ENCODE measurements at regions not wholly inside any gene's neighbourhood (a gene's known extent, or its start where the extent isn't known, plus 50 kb on each side); places are given as distances from the start of the nearest gene placed in this dataset.

DNA sequence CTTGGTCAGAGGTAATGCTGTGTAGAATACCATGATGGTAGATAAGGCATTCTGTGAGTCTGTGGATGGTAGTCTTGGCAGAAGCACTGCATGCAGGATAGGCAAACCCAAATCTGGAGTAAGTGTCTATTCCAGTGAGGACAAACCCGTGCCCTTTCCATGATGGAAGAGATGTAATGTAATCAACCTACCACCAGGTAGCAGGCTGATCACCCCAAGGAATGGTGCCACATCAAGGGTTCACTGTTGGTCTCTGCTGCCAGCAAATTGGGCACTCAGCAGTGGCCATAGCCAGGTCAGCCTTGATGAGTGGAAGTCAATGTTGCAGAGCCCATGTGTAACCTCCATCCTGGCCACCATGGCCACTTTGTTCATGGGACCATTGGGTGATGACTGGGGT is 155.0 kb downstream of the RAP2A start:
- H2AFZ ChIP-seq (ENCODE audit: low read depth) = no peak overlapping the region
- H3K79me2 ChIP-seq (ENCODE audit: insufficient read depth) = no peaks in the 10 kb centered on the region
- no peaks in the 10 kb centered on the region for H3K9me2 ChIP-seq
- POLR2A ChIA-PET = no interaction called here
- no peaks in the 10 kb centered on the region for H3K4me1 ChIP-seq (ENCODE audit: control insufficient read depth in 1 of 2, insufficient read depth in 2 of 2, low read depth in 1 of 2, low read length in 1 of 2)
- H4K20me1 ChIP-seq (ENCODE audit: insufficient read depth) = no peaks in the 10 kb centered on the region
- no peak for TF ChIP-seq TCF12 (IDR thresholded peaks at IDR 0.05)
- no peak for TF ChIP-seq TAF1 (IDR thresholded peaks at IDR 0.05; ENCODE audit: borderline replicate concordance, low read depth, low read length)
- TF ChIP-seq RCOR1 (IDR thresholded peaks at IDR 0.05; ENCODE audit: low read length) = no peak
- no peak for TF ChIP-seq RXRA (IDR thresholded peaks at IDR 0.05; ENCODE audit: borderline replicate concordance, low read depth)
- no peak for TF ChIP-seq FOXM1 (IDR thresholded peaks at IDR 0.05; ENCODE audit: low read depth)
- no peak for TF ChIP-seq MEF2A (IDR thresholded peaks at IDR 0.05; ENCODE audit: borderline replicate concordance, low read depth)
- no peak for TF ChIP-seq EZH2phosphoT487 (IDR thresholded peaks at IDR 0.05; ENCODE audit: borderline replicate concordance, low read depth)
- no peak for TF ChIP-seq CHD2 (IDR thresholded peaks at IDR 0.05; ENCODE audit: low read length, partially characterized antibody)
- TF ChIP-seq, protein P1, sequence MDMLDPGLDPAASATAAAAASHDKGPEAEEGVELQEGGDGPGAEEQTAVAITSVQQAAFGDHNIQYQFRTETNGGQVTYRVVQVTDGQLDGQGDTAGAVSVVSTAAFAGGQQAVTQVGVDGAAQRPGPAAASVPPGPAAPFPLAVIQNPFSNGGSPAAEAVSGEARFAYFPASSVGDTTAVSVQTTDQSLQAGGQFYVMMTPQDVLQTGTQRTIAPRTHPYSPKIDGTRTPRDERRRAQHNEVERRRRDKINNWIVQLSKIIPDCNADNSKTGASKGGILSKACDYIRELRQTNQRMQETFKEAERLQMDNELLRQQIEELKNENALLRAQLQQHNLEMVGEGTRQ (IDR thresholded peaks at IDR 0.05; ENCODE audit: borderline replicate concordance, low read depth, low read length) = no peak
- TF ChIP-seq, protein P2, sequence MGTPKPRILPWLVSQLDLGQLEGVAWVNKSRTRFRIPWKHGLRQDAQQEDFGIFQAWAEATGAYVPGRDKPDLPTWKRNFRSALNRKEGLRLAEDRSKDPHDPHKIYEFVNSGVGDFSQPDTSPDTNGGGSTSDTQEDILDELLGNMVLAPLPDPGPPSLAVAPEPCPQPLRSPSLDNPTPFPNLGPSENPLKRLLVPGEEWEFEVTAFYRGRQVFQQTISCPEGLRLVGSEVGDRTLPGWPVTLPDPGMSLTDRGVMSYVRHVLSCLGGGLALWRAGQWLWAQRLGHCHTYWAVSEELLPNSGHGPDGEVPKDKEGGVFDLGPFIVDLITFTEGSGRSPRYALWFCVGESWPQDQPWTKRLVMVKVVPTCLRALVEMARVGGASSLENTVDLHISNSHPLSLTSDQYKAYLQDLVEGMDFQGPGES (IDR thresholded peaks at IDR 0.05; ENCODE audit: low read depth, low read length) = no peak
- TF ChIP-seq GATA2 (CRISPR knock-in tag; IDR thresholded peaks at IDR 0.05) = no peak
- TF ChIP-seq NRF1 (IDR thresholded peaks at IDR 0.05; ENCODE audit: low read depth, low read length) = no peak
- TF ChIP-seq, protein P3, sequence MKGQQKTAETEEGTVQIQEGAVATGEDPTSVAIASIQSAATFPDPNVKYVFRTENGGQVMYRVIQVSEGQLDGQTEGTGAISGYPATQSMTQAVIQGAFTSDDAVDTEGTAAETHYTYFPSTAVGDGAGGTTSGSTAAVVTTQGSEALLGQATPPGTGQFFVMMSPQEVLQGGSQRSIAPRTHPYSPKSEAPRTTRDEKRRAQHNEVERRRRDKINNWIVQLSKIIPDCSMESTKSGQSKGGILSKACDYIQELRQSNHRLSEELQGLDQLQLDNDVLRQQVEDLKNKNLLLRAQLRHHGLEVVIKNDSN (IDR thresholded peaks at IDR 0.05; ENCODE audit: borderline replicate concordance, low read depth) = no peak
- no peak for TF ChIP-seq MXI1 (IDR thresholded peaks at IDR 0.05; ENCODE audit: low read depth, low read length)
- no peak for TF ChIP-seq YY1 (IDR thresholded peaks at IDR 0.05; ENCODE audit: low read depth)
- no peak overlapping the region for H3K4me2 ChIP-seq
- H3K9me3 ChIP-seq = no peaks in the 10 kb centered on the region
- no peaks in the 10 kb centered on the region; the same call in 1 of the 2 replicates for H3K27me3 ChIP-seq (ENCODE audit: insufficient read depth)
- no peaks in the 10 kb centered on the region for H3K36me3 ChIP-seq (replicated peaks in 1 of 2; ENCODE audit: control insufficient read depth in 1 of 2, insufficient read depth in 2 of 2, low read length in 1 of 2)
- no peaks in the 10 kb centered on the region for H3F3A ChIP-seq (replicated peaks; ENCODE audit: insufficient read depth)
- no peak overlapping the region for H3K4me3 ChIP-seq (ENCODE audit: low read depth in 2 of 2, low read length in 1 of 2)
- 0% methylated on average over 1 of the region's 1 CpG for WGBS (ENCODE audit: low lambda C conversion rate)
- DNase-seq = no peak
- H3K9ac ChIP-seq = no peak overlapping the region
- CTCF ChIA-PET = no interaction called here
- no peak overlapping the region for H3K27ac ChIP-seq (ENCODE audit: low read depth in 2 of 2, low read length in 1 of 2)

DNA sequence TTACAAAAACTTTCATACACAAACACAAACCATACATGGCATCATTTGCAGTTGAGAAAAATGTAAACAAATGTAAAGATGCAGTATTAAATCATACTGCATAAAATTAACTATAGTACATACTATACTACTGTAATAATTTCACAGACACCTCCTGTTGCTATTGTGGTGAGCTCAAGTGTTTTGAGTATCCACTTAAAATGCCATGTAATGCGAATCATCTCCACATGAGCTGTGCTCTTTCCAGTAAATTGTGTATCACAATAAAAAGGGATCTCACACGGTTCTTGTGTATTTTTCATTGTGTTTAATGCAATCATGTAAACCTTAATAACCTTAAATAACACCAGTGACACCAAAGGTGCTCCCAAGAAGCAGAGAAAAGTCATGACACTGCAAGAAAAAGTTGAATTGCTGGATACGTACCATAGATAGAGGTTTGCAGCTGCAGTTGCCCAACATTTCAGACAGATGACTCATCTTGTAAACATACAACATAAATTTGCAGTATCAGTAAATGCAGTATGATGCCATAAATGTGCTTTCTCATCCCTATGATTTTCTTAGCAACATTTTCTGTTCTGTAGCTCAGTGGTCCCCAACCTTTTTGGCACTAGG is 166.6 kb downstream of the RAP2A start:
- no peaks in the 10 kb centered on the region for H3K9me3 ChIP-seq
- H3F3A ChIP-seq (replicated peaks; ENCODE audit: insufficient read depth) = no peaks in the 10 kb centered on the region
- ChIA-PET POLR2A (no interaction called here), CTCF (no interaction called here)
- H3K4me1 ChIP-seq (ENCODE audit: control insufficient read depth in 1 of 2, insufficient read depth in 2 of 2, low read depth in 1 of 2, low read length in 1 of 2) = no peaks in the 10 kb centered on the region
- H3K36me3 ChIP-seq (replicated peaks in 1 of 2; ENCODE audit: control insufficient read depth in 1 of 2, insufficient read depth in 2 of 2, low read length in 1 of 2) = no peaks in the 10 kb centered on the region
- H3K27ac ChIP-seq (ENCODE audit: low read depth in 2 of 2, low read length in 1 of 2) = no peak overlapping the region
- no peaks in the 10 kb centered on the region for H3K9me2 ChIP-seq
- H4K20me1 ChIP-seq (ENCODE audit: insufficient read depth) = no peaks in the 10 kb centered on the region
- no peak overlapping the region for H3K9ac ChIP-seq
- H3K27me3 ChIP-seq (ENCODE audit: insufficient read depth) = no peaks in the 10 kb centered on the region
- no peak for DNase-seq
- no peaks in the 10 kb centered on the region for H3K79me2 ChIP-seq (ENCODE audit: insufficient read depth)
- TF ChIP-seq JUND (IDR thresholded peaks at IDR 0.05) (peak; percentile 17; the same call in 1 of the 2 replicates), FOSL2 (IDR thresholded peaks at IDR 0.05; ENCODE audit: borderline replicate concordance, low read depth) (peak; percentile 19; the same call in 1 of the 2 replicates), NRF1 (IDR thresholded peaks at IDR 0.05; ENCODE audit: low read depth, low read length) (no peak)
- 21% methylated on average over 3 of the region's 3 CpGs for WGBS (ENCODE audit: low lambda C conversion rate)
- H3K4me3 ChIP-seq (ENCODE audit: low read depth in 2 of 2, low read length in 1 of 2) = no peak overlapping the region
- no peak overlapping the region for H2AFZ ChIP-seq (ENCODE audit: low read depth)
- H3K4me2 ChIP-seq = no peak overlapping the region
